ENCODE measurements at regions not wholly inside any gene's neighbourhood (a gene's known extent, or its start where the extent isn't known, plus 50 kb on each side); places are given as distances from the start of the nearest gene placed in this dataset.

DNA sequence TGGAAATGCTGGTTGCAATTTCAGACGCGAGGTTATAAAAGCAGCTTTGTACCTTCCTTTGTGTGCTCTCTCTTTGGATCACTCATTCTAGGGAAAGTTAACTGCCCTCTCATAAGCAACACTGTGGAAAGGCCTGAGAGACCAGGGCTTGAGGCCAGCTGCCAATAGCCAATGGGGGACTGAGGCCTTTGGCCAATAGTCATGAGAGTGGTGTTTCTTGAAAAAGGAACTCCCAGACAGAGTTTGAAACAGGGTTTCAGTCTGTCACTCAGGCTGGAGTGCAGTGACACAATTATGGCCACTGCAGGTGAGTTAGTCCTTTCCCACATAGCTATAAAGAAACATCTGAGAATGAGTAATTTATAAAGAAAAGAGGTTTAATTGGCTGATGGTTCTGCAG lies 524.7 kb upstream of the SMIM31 start:
- DNase-seq (ENCODE audit: low spot score in 2 of 2) = no peak
- Histone ChIP-seq H3K27me3 (no peaks in the 10 kb centered on the region), H3K4me1 (no peaks in the 10 kb centered on the region), H3K9me3 (no peaks in the 10 kb centered on the region), H3K27ac (no peak overlapping the region), H3K36me3 (no peaks in the 10 kb centered on the region), H3K4me3 (no peak overlapping the region)
- no peak for TF ChIP-seq POLR2AphosphoS5 (IDR thresholded peaks at IDR 0.05)
- TF ChIP-seq CTCF (IDR thresholded peaks at IDR 0.05) = no peak
- no peak for TF ChIP-seq POLR2A (IDR thresholded peaks at IDR 0.05)
- intact Hi-C loops (cut with DNase I; ENCODE audit: low total_unique reads) = no loop called here

GRCh38 chr4:164239433-164239832 lies 514.5 kb upstream of the SMIM31 start:
- intact Hi-C loops (cut with DNase I; ENCODE audit: low total_unique reads) = no loop called here
- Histone ChIP-seq H3K27me3 (no peaks in the 10 kb centered on the region), H3K27ac (no peak overlapping the region), H3K36me3 (no peaks in the 10 kb centered on the region), H3K4me3 (no peak overlapping the region), H3K9me3 (no peaks in the 10 kb centered on the region), H3K4me1 (no peaks in the 10 kb centered on the region)
- TF ChIP-seq CTCF (IDR thresholded peaks at IDR 0.05) = no peak
- no peak for TF ChIP-seq POLR2A (IDR thresholded peaks at IDR 0.05)
- no peak for TF ChIP-seq POLR2AphosphoS5 (IDR thresholded peaks at IDR 0.05)
- DNase-seq (ENCODE audit: low spot score in 2 of 2) = no peak

DNA sequence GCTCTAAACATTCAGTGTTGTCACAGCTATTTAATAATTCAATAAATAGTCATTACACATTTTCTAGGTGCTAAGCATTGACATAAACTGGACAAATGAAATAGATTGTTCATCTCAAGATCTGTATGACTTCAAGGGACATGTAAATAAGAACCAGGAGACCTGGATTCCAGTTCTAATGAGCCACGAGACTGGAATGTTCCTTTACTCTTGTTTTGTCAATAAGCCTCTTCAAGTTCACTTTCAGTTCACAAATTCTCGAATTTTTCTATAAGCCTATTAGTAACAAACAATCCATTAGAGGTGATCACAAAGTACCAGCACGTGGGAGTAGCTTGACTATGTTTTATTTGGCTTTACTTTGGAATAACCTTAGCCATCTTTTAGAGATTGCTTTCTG lies 514.0 kb upstream of the SMIM31 start:
- Histone ChIP-seq H3K9me3 (no peaks in the 10 kb centered on the region), H3K36me3 (no peaks in the 10 kb centered on the region), H3K4me3 (no peak overlapping the region), H3K27me3 (no peaks in the 10 kb centered on the region), H3K27ac (no peak overlapping the region), H3K4me1 (no peaks in the 10 kb centered on the region)
- no peak for DNase-seq (ENCODE audit: low spot score in 2 of 2)
- TF ChIP-seq POLR2A (IDR thresholded peaks at IDR 0.05) = no peak
- no peak for TF ChIP-seq CTCF (IDR thresholded peaks at IDR 0.05)
- TF ChIP-seq POLR2AphosphoS5 (IDR thresholded peaks at IDR 0.05) = no peak
- intact Hi-C loops (cut with DNase I; ENCODE audit: low total_unique reads) = no loop called here

- no peak for DNase-seq (ENCODE audit: low spot score in 2 of 2)
- H3K4me3 ChIP-seq = no peak overlapping the region
- H3K27ac ChIP-seq = no peak overlapping the region
- H3K9me3 ChIP-seq = no peaks in the 10 kb centered on the region
- TF ChIP-seq POLR2A (IDR thresholded peaks at IDR 0.05) = no peak
- no peak for TF ChIP-seq CTCF (IDR thresholded peaks at IDR 0.05)
- no peak for TF ChIP-seq POLR2AphosphoS5 (IDR thresholded peaks at IDR 0.05)
- H3K27me3 ChIP-seq = no peaks in the 10 kb centered on the region
- intact Hi-C loops (cut with DNase I; ENCODE audit: low total_unique reads) = no loop called here
- no peaks in the 10 kb centered on the region for H3K4me1 ChIP-seq
- no peaks in the 10 kb centered on the region for H3K36me3 ChIP-seq
Measured at GRCh38 chr4:164251257-164251656, 502.7 kb upstream of the SMIM31 start.

DNA sequence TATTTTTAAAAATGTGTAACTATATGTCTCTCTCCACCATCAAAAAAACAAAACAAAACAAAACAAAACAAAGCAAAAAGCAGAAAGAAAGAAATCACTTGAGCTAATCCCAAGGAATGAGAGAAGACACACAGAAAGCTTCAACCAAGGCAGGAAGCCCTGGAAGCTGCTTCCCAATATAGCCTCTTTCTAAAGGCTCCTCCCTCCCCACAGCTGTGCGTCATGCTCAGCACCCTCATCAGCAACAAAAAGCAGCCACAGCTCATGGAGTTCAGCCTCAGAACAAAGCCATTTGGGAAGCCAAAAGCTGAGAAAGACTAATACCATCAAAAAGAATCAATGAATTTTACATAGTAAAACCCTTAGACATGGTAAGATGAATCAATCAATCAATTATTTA lies 501.6 kb upstream of the SMIM31 start:
- Histone ChIP-seq H3K9me3 (no peaks in the 10 kb centered on the region), H3K36me3 (no peaks in the 10 kb centered on the region), H3K27ac (no peak overlapping the region), H3K4me1 (no peaks in the 10 kb centered on the region), H3K4me3 (no peak overlapping the region), H3K27me3 (no peaks in the 10 kb centered on the region)
- TF ChIP-seq POLR2AphosphoS5 (IDR thresholded peaks at IDR 0.05) (no peak), POLR2A (IDR thresholded peaks at IDR 0.05) (no peak), CTCF (IDR thresholded peaks at IDR 0.05) (no peak)
- DNase-seq (ENCODE audit: low spot score in 2 of 2) = no peak
- intact Hi-C loops (cut with DNase I; ENCODE audit: low total_unique reads) = no loop called here

Data from breast epithelium (tissue), 4 donors.